NT2/D1 (cell line): ENCODE measurements at regions not wholly inside any gene's neighbourhood (a gene's known extent, or its start where the extent isn't known, plus 50 kb on each side); places are given as distances from the start of the nearest gene placed in this dataset.

Experiments
- YY1 ChIP-seq: IDR thresholded peaks from 2 replicates; pipeline ENCODE4 v1.6.1; 2011; ENCODE audit not compliant: insufficient read length, insufficient read depth
- ZNF274 ChIP-seq: IDR thresholded peaks from 2 replicates; pipeline ENCODE4 v1.6.1; 2011; ENCODE audit warnings: mild to moderate bottlenecking, low read depth, low read length

GRCh38 chr22:48357961-48358360 is 1469.7 kb downstream of the BRD1 start:
- TF ChIP-seq ZNF274: no peak
- TF ChIP-seq YY1: no peak
